ENCODE measurements at regions not wholly inside any gene's neighbourhood (a gene's known extent, or its start where the extent isn't known, plus 50 kb on each side); places are given as distances from the start of the nearest gene placed in this dataset.

DNA sequence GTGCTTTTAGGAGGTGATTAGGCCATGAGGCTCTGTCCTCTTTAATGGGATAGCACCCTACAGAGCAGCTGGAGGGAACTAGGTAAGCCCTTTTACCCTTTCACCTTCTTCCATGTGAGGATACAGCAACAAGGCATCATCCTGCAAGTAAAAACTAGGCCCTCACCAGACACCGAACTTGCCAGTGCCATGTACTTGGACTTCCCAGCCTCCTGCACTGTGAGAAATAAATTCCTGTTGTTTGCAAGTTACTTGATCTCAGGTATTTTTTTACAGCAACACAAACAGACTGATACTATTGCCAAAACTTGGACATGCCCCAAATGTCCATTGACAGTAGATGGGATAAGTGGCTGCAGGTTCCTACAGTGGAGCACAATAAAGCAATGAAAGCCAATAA is 85.8 kb upstream of the MAP1LC3B2 start:
- TF ChIP-seq CTCF (IDR thresholded peaks at IDR 0.05): no peak
- H3K27me3 ChIP-seq: no peaks in the 10 kb centered on the region

GRCh38 chr12:116474331-116474730 is 84.8 kb upstream of the MAP1LC3B2 start:
- DNase-seq (ENCODE audit: low spot score): no peak
- TF ChIP-seq CTCF (IDR thresholded peaks at IDR 0.05): no peak
- Histone ChIP-seq H3K27ac (no peak overlapping the region), H3K4me1 (no peaks in the 10 kb centered on the region), H3K4me3 (no peak overlapping the region), H3K27me3 (no peaks in the 10 kb centered on the region), H3K36me3 (no peaks in the 10 kb centered on the region), H3K9me3 (peaks cover 0 to 11% of the 10 kb centered on the region in 2 donors)

More for the DNA sequence above, 85.8 kb upstream of the MAP1LC3B2 start:
- H3K4me1 ChIP-seq: no peaks in the 10 kb centered on the region
- no peak overlapping the region for H3K27ac ChIP-seq
- DNase-seq (ENCODE audit: low spot score): no peak
- no peaks in the 10 kb centered on the region for H3K36me3 ChIP-seq
- H3K4me3 ChIP-seq: no peak overlapping the region
- peaks cover 0 to 11% of the 10 kb centered on the region in 2 donors for H3K9me3 ChIP-seq

GRCh38 chr12:116474899-116475298 is 84.3 kb upstream of the MAP1LC3B2 start:
- no peak for TF ChIP-seq CTCF (IDR thresholded peaks at IDR 0.05)
- Histone ChIP-seq H3K4me3 (no peak overlapping the region), H3K27ac (no peak overlapping the region), H3K4me1 (no peaks in the 10 kb centered on the region), H3K36me3 (no peaks in the 10 kb centered on the region), H3K9me3 (peaks cover 0 to 11% of the 10 kb centered on the region in 2 donors), H3K27me3 (no peaks in the 10 kb centered on the region)
- DNase-seq (ENCODE audit: low spot score): no peak

DNA sequence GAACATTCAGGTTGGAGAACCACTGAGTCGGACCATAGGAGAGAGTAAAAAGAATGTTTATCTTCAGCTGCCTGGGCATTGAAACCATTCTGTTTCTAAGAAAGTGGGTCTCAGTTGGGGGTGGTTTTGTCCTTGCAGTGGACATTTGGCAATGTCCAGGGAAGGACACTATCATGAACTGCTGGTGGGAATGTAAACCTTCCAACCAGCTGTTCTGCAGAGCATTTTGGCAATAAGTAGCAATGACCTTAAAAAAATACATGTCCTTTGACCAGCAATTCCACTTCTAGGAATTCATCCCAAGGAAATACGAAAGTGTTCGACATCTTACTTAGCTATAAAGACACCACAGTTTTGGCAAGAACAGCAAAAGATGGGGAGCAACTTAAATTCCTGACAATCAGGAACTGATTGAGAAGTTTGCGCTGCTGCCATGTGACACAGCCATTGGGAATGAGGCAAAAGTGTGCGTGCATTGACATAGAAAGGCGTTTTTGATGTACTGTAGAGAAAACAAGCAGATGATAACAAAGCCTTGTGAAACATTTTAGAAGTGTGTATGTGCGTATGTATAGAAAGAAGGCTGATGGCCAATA is 82.9 kb upstream of the MAP1LC3B2 start:
- Histone ChIP-seq H3K9me3 (peaks cover 0 to 11% of the 10 kb centered on the region in 2 donors), H3K27ac (no peak overlapping the region), H3K36me3 (no peaks in the 10 kb centered on the region), H3K27me3 (no peaks in the 10 kb centered on the region), H3K4me3 (no peak overlapping the region), H3K4me1 (no peaks in the 10 kb centered on the region)
- TF ChIP-seq CTCF (IDR thresholded peaks at IDR 0.05): no peak
- DNase-seq (ENCODE audit: low spot score): no peak

- DNase-seq (ENCODE audit: low spot score): no peak
Measured at GRCh38 chr12:116478243-116478773, 80.9 kb upstream of the MAP1LC3B2 start.

More at GRCh38 chr12:116478243-116478773, 80.9 kb upstream of the MAP1LC3B2 start:
- no peaks in the 10 kb centered on the region for H3K36me3 ChIP-seq
- no peak overlapping the region for H3K27ac ChIP-seq
- H3K27me3 ChIP-seq: no peaks in the 10 kb centered on the region
- no peak overlapping the region for H3K4me3 ChIP-seq
- peaks cover 0 to 11% of the 10 kb centered on the region in 2 donors for H3K9me3 ChIP-seq
- TF ChIP-seq CTCF (IDR thresholded peaks at IDR 0.05): no peak
- H3K4me1 ChIP-seq: no peaks in the 10 kb centered on the region

All from right atrium auricular region (tissue), 2 donors.